ENCODE measurements at regions not wholly inside any gene's neighbourhood (a gene's known extent, or its start where the extent isn't known, plus 50 kb on each side); places are given as distances from the start of the nearest gene placed in this dataset.
A peak's percentile ranks its signal among the peaks of the same experiment; 100 is the strongest.

DNA sequence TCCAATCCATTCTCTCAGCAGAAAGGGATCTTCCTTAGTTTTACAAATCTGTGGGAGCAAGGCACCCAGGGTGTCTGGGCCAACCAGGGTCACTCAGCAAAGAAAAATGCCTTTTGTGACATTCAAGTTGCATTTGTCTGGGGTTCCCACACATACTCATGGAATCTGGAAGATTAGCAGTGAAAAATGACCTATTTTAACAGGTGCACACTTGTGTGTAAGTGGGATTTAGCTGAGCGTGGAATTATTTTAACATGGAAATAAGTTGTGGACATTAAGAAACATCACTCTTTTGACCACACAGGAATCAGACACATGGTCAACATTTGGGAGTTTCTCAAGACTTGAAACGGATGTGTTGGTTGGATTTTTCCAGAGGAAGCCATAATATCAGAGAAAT is 234.9 kb downstream of the OPA1 start (continued):
- TF ChIP-seq, protein P1, sequence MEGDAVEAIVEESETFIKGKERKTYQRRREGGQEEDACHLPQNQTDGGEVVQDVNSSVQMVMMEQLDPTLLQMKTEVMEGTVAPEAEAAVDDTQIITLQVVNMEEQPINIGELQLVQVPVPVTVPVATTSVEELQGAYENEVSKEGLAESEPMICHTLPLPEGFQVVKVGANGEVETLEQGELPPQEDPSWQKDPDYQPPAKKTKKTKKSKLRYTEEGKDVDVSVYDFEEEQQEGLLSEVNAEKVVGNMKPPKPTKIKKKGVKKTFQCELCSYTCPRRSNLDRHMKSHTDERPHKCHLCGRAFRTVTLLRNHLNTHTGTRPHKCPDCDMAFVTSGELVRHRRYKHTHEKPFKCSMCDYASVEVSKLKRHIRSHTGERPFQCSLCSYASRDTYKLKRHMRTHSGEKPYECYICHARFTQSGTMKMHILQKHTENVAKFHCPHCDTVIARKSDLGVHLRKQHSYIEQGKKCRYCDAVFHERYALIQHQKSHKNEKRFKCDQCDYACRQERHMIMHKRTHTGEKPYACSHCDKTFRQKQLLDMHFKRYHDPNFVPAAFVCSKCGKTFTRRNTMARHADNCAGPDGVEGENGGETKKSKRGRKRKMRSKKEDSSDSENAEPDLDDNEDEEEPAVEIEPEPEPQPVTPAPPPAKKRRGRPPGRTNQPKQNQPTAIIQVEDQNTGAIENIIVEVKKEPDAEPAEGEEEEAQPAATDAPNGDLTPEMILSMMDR (IDR thresholded peaks at IDR 0.05 in 2 of 3, conservative IDR thresholded peaks at IDR 0.05 in 1 of 3; ENCODE audit: borderline replicate concordance in 1 of 3, insufficient read depth in 1 of 3, low read depth in 2 of 3, low read length in 2 of 3): no peak
- TF ChIP-seq FOSL1 (IDR thresholded peaks at IDR 0.05; ENCODE audit: low read depth): no peak
- TF ChIP-seq, protein P2, sequence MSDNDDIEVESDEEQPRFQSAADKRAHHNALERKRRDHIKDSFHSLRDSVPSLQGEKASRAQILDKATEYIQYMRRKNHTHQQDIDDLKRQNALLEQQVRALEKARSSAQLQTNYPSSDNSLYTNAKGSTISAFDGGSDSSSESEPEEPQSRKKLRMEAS (IDR thresholded peaks at IDR 0.05): no peak
- TF ChIP-seq, protein P3, sequence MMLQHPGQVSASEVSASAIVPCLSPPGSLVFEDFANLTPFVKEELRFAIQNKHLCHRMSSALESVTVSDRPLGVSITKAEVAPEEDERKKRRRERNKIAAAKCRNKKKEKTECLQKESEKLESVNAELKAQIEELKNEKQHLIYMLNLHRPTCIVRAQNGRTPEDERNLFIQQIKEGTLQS (IDR thresholded peaks at IDR 0.05): no peak
- TF ChIP-seq RAD21 (IDR thresholded peaks at IDR 0.05; ENCODE audit: low read depth): no peak
- no peak for TF ChIP-seq TCF7L2 (IDR thresholded peaks at IDR 0.05; ENCODE audit: borderline replicate concordance, extremely low read depth, insufficient read depth, insufficient read length)

DNA sequence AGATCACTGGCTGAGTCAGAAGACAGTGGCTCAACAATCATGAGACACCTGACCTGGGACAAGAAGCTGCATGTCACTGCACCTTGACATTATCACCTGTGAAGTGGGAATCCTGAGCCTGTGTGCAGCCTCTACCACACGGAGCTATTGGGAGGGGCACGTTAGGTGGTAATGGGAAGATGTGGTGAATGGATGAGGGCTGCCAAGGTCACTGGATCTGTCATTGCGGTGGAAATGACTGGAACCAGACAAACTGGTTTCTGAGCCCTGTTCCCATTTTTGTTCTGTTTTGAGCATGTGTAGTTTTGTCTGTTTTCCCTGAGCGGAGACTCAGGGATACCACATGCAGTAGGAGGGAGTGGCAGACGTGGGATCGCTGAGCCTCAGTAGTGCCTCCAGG is 235.5 kb downstream of the OPA1 start:
- ChIA-PET RAD21 (ENCODE audit: low non-redundant PET in 1 of 2, low total read pairs in 2 of 2, uncharacterized antibody in 2 of 2, unreplicated experiment in 2 of 2) (interaction anchor here in 1 of 2 experiments (0.7 kb wide), 1 partner anchor 44 kb away, joined by 3 read pairs; no protein-coding TSS in a partner anchor), CTCF (no interaction called here), POLR2A (no interaction called here)
- ATAC-seq (peak; percentile 35), DNase-seq (ENCODE audit: low read depth, low spot score) (no peak)
- H4K20me1 ChIP-seq (ENCODE audit: insufficient read depth): no peaks in the 10 kb centered on the region
- no TSS peak for BruUV-seq (replicated peaks)
- H3K27ac ChIP-seq (ENCODE audit: low read depth, low read length): no peak overlapping the region
- intact Hi-C loops (cut with micrococcal nuclease): loop anchor here (2.0 kb wide), 1 partner anchor 40 kb away; no protein-coding TSS in a partner anchor
- TF ChIP-seq YY1 (IDR thresholded peaks at IDR 0.05; ENCODE audit: extremely low read depth, insufficient replicate concordance, low read depth, low read length): no peak
- TF ChIP-seq, protein P3 (IDR thresholded peaks at IDR 0.05): no peak
- TF ChIP-seq TCF7L2 (IDR thresholded peaks at IDR 0.05; ENCODE audit: borderline replicate concordance, extremely low read depth, insufficient read depth, insufficient read length): no peak
- TF ChIP-seq SRF (IDR thresholded peaks at IDR 0.05; ENCODE audit: low read depth): 0 out of 2 replicates have a peak, but pooled peaks have one; percentile 14
- TF ChIP-seq POLR2A (IDR thresholded peaks at IDR 0.05; ENCODE audit: borderline replicate concordance, extremely low read depth, insufficient read depth, insufficient read length): no peak
- TF ChIP-seq SP1 (IDR thresholded peaks at IDR 0.05; ENCODE audit: low read depth): peak; percentile 68
- no peak for TF ChIP-seq SIN3A (IDR thresholded peaks at IDR 0.05; ENCODE audit: low read depth)
- TF ChIP-seq, protein P4, sequence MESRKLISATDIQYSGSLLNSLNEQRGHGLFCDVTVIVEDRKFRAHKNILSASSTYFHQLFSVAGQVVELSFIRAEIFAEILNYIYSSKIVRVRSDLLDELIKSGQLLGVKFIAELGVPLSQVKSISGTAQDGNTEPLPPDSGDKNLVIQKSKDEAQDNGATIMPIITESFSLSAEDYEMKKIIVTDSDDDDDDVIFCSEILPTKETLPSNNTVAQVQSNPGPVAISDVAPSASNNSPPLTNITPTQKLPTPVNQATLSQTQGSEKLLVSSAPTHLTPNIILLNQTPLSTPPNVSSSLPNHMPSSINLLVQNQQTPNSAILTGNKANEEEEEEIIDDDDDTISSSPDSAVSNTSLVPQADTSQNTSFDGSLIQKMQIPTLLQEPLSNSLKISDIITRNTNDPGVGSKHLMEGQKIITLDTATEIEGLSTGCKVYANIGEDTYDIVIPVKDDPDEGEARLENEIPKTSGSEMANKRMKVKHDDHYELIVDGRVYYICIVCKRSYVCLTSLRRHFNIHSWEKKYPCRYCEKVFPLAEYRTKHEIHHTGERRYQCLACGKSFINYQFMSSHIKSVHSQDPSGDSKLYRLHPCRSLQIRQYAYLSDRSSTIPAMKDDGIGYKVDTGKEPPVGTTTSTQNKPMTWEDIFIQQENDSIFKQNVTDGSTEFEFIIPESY (IDR thresholded peaks at IDR 0.05; ENCODE audit: extremely low read depth, insufficient replicate concordance, low read length): no peak
- TF ChIP-seq, protein P1 (IDR thresholded peaks at IDR 0.05 in 2 of 3, conservative IDR thresholded peaks at IDR 0.05 in 1 of 3; ENCODE audit: borderline replicate concordance in 1 of 3, insufficient read depth in 1 of 3, low read depth in 2 of 3, low read length in 2 of 3): no peak
- no peak for TF ChIP-seq CEBPB (IDR thresholded peaks at IDR 0.05; ENCODE audit: low read depth)
- TF ChIP-seq FOSL1 (IDR thresholded peaks at IDR 0.05; ENCODE audit: low read depth): 0 out of 2 replicates have a peak, but pooled peaks have one; percentile 22
- TF ChIP-seq RAD21 (IDR thresholded peaks at IDR 0.05; ENCODE audit: low read depth): no peak
- TF ChIP-seq EZH2phosphoT487 (IDR thresholded peaks at IDR 0.05; ENCODE audit: borderline replicate concordance): no peak
- peak; percentile 69 for TF ChIP-seq CBX3 (IDR thresholded peaks at IDR 0.05; ENCODE audit: low read depth)
- no peak for TF ChIP-seq ZFX (IDR thresholded peaks at IDR 0.05)
- TF ChIP-seq JUND (IDR thresholded peaks at IDR 0.05): peak; percentile 35
- TF ChIP-seq, protein P2 (IDR thresholded peaks at IDR 0.05): peak; percentile 50
- no peak overlapping the region for H3K4me3 ChIP-seq (replicated peaks in 1 of 2; ENCODE audit: low read depth in 1 of 2, low read length in 2 of 2)
- H3K9me3 ChIP-seq (ENCODE audit: control insufficient read depth in 1 of 2, insufficient read depth in 1 of 2, low read depth in 1 of 2, low read length in 2 of 2): no peaks in the 10 kb centered on the region
- peak overlapping the region; percentile 16 for H2AFZ ChIP-seq (ENCODE audit: low read depth, low read length, poor library complexity, severe bottlenecking)
- peaks cover 23 to 42% of the 10 kb centered on the region in 2 experiments for H3K4me1 ChIP-seq (ENCODE audit: control insufficient read depth in 1 of 2, insufficient read depth in 2 of 2, low read length in 2 of 2)
- no peaks in the 10 kb centered on the region for H3K36me3 ChIP-seq (ENCODE audit: control insufficient read depth in 1 of 2, insufficient read depth in 2 of 2, low read length in 2 of 2)
- H3K27me3 ChIP-seq (ENCODE audit: insufficient read depth, low read length): no peaks in the 10 kb centered on the region
- H3K79me2 ChIP-seq (ENCODE audit: insufficient read depth, low read length): no peaks in the 10 kb centered on the region
- H3K9ac ChIP-seq (ENCODE audit: low read length): no peak overlapping the region
- H3K9me2 ChIP-seq (ENCODE audit: insufficient read depth): no peaks in the 10 kb centered on the region
- H3K4me2 ChIP-seq (ENCODE audit: low read length): peak overlapping the region; percentile 66
